ENCODE measurements at regions not wholly inside any gene's neighbourhood (a gene's known extent, or its start where the extent isn't known, plus 50 kb on each side); places are given as distances from the start of the nearest gene placed in this dataset.

DNA sequence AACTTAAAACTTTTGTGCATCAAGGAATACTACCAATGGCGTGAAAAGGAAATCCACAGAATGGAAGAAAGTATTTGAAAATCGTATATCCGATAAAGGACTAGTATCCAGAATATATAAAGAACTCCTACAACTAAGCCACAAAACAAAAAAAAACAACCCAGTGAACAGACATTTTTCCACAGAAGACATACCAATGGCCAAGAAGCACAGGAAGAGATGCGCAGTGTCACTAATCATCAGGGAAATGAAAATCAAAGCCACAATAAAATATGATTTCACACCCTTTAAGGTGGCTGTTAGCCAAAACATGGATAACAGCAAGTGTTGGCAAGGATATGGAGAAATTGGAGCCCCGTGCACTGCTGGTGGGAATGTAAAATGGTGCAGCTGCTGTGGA lies 203.3 kb downstream of the SEC14L1 start:
- no peak for TF ChIP-seq CTCF (IDR thresholded peaks at IDR 0.05; ENCODE audit: low read depth, low read length)
- DNase-seq (ENCODE audit: extremely low read depth, low read depth), result no peak

DNA sequence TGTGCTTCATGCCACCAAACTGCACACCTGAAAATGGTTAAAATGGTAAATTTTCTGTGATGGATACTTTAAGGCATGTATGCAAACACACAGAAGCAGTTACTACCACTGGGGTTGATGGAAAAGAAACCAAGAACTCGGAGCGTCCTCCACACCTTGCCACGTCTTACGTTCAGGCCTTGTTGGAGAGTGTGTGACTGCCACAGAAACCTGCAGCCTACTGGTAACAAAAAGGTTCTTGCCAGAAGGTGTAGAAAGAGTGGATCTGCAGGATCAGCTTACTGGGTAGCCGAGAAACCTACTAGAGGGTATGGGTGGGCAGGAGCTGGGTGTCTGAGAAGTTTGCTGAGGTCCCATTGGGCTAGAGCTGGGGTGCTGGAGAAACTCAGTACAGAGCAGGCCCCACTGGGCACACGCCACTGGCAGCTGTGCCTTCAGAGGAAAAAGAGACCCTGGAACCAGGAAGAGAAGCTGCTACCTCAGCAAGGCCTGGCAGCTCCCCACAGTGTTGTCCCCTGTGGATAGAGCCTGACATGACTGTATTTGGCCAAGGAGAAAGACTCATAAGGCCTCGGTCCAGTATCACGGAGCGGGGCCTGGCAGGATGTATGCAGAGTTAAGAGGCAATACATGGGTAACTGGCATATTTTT lies 204.6 kb downstream of the SEC14L1 start:
- DNase-seq (ENCODE audit: extremely low read depth, low read depth), result no peak
- TF ChIP-seq CTCF (IDR thresholded peaks at IDR 0.05; ENCODE audit: low read depth, low read length), result no peak

DNA sequence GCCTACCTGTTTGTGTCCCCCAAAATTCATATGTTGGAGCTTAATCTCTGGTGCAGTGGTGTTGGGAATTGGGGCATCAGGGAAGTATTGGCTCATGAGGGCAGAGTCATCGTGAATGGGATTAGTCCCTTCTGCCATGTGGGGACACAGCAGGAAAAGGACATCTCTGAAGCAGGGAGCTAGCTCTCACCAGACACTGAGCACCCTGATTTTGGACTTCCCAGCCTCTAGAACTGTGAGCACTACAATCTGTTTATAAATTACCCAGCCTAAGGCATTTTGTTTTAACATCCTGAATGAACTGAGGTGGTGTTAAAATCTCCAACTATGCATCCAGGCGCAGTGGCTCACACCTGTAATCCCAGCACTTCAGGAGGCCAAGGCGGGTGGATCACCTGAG lies 206.0 kb downstream of the SEC14L1 start:
- no peak for DNase-seq (ENCODE audit: extremely low read depth, low read depth)
- no peak for TF ChIP-seq CTCF (IDR thresholded peaks at IDR 0.05; ENCODE audit: low read depth, low read length)

DNA sequence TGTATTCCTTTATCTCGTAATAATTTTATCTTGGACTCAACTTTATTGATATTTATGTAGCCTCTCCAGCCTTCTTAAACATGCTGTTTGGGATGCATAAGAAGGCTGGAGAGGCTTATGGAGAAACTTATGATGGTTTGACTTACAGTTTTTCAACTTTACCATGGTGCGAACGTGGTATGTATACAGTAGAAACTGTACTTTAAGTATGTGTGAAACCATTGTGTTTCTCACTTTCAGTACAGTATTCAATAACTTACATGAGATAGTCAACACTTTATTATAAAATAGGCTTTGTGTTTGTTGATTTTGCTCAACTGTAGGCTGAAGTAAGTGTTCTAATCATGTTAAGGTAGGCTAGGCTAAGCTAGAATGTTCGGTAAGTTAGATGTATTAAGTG lies 206.8 kb downstream of the SEC14L1 start:
- TF ChIP-seq CTCF (IDR thresholded peaks at IDR 0.05; ENCODE audit: low read depth, low read length), result no peak
- no peak for DNase-seq (ENCODE audit: extremely low read depth, low read depth)

GRCh38 chr17:77349976-77350830 lies 209.4 kb downstream of the SEC14L1 start:
- no peak for DNase-seq (ENCODE audit: extremely low read depth, low read depth)
- no peak for TF ChIP-seq CTCF (IDR thresholded peaks at IDR 0.05; ENCODE audit: low read depth, low read length)

DNA sequence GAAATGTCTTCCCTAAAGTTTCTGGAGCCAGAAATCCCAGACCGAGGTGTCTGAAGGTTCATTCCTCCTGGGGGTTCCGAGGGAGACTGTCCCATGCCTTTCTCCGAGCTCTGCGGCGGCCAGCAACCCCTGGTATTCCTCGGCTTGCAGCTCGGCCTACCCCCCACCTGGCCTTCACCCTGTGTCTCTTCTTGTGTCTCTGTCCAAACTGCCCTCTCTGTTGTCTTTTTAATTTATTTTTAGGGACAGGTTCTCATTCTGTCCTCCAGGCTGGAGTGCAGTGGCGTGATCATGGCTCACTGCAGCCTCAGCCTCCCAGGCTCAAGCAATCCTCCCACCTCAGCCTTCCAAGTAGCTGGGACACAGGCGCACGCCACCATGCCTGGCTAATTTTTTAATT lies 211.7 kb downstream of the SEC14L1 start:
- no peak for TF ChIP-seq CTCF (IDR thresholded peaks at IDR 0.05; ENCODE audit: low read depth, low read length)
- no peak for DNase-seq (ENCODE audit: extremely low read depth, low read depth)

DNA sequence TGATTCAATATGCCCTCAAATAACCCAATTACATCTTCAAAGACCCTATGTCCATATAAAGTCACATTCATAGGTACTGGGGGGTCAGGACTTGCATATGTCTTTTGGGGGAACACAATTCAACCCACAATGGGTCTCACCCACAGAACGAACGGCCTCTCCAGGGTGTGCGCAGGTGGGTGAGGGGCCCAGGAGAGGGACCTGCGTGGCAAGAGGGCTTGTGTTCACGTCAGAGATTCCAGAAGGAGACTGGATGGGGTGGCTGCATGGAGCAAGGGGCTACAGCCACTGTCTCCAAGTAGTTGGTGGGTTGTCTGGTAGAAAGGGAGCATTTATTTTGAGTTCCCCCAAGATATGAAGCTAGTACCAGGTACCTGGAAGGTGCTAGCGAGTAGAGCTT lies 212.2 kb downstream of the SEC14L1 start:
- DNase-seq (ENCODE audit: extremely low read depth, low read depth), result no peak
- no peak for TF ChIP-seq CTCF (IDR thresholded peaks at IDR 0.05; ENCODE audit: low read depth, low read length)

Data from AG09319 (cell line).